ENCODE measurements at regions not wholly inside any gene's neighbourhood (a gene's known extent, or its start where the extent isn't known, plus 50 kb on each side); places are given as distances from the start of the nearest gene placed in this dataset.

- TF ChIP-seq CREB1 (CRISPR knock-in tag; IDR thresholded peaks at IDR 0.05; ENCODE audit: low read depth) (no peak), ZNF331 (CRISPR knock-in tag; IDR thresholded peaks at IDR 0.05; ENCODE audit: low read depth) (no peak), EZH2 (IDR thresholded peaks at IDR 0.05; ENCODE audit: low read depth, unreplicated experiment) (no peak), ETS1 (IDR thresholded peaks at IDR 0.05) (no peak), NANOG (IDR thresholded peaks at IDR 0.05; ENCODE audit: borderline replicate concordance) (no peak)
Observed at GRCh38 chr7:67608806-67609205, 612.2 kb downstream of the TYW1 start (continued).

GRCh38 chr7:67610897-67611296 lies 614.3 kb downstream of the TYW1 start:
- H3K4me1 Mint-ChIP-seq: no peaks in the 10 kb centered on the region
- no peaks in the 10 kb centered on the region for H3K27me3 ChIP-seq (ENCODE audit: insufficient read depth)
- no peak overlapping the region for H2AFZ ChIP-seq
- H3K9me2 ChIP-seq (ENCODE audit: insufficient read depth): no peaks in the 10 kb centered on the region
- H3K36me3 ChIP-seq (ENCODE audit: insufficient read depth): no peaks in the 10 kb centered on the region; the same call in 1 of the 2 replicates
- H3K4me1 ChIP-seq (ENCODE audit: insufficient read depth): no peaks in the 10 kb centered on the region
- H3K79me2 ChIP-seq (replicated peaks; ENCODE audit: insufficient read depth): no peaks in the 10 kb centered on the region
- no peak overlapping the region for H3K4me3 ChIP-seq
- H4K20me1 ChIP-seq (replicated peaks; ENCODE audit: insufficient read depth): no peaks in the 10 kb centered on the region
- H3K27me3 Mint-ChIP-seq (ENCODE audit: insufficient read depth, low read depth, poor library complexity): peaks cover 7% of the 10 kb centered on the region
- peaks cover 100% of the 10 kb centered on the region for H3K9me3 Mint-ChIP-seq
- no peak overlapping the region for H3K4me2 ChIP-seq
- H3K4me3 Mint-ChIP-seq: no peak overlapping the region
- no peak overlapping the region for H3K27ac Mint-ChIP-seq
- TF ChIP-seq ZNF331 (CRISPR knock-in tag; IDR thresholded peaks at IDR 0.05; ENCODE audit: low read depth): no peak
- no peak for TF ChIP-seq EZH2 (IDR thresholded peaks at IDR 0.05; ENCODE audit: low read depth, unreplicated experiment)
- no peak for TF ChIP-seq NANOG (IDR thresholded peaks at IDR 0.05; ENCODE audit: borderline replicate concordance)
- DNase-seq (ENCODE audit: low spot score) (no peak), ATAC-seq (no peak)
- no peaks in the 10 kb centered on the region for H3F3A ChIP-seq (replicated peaks; ENCODE audit: low read depth)
- H3K27ac ChIP-seq (ENCODE audit: low read depth): no peak overlapping the region
- H3K36me3 Mint-ChIP-seq (ENCODE audit: low read depth): peaks cover 34% of the 10 kb centered on the region

GRCh38 chr7:67614843-67615242 lies 618.2 kb downstream of the TYW1 start:
- Mint-ChIP-seq H3K4me1 (no peaks in the 10 kb centered on the region), H3K9me3 (peaks cover 100% of the 10 kb centered on the region), H3K4me3 (no peak overlapping the region), H3K36me3 (ENCODE audit: low read depth) (peaks cover 22% of the 10 kb centered on the region), H3K27ac (no peak overlapping the region), H3K27me3 (ENCODE audit: insufficient read depth, low read depth, poor library complexity) (peaks cover 3% of the 10 kb centered on the region)
- Histone ChIP-seq H2AFZ (no peak overlapping the region), H3F3A (replicated peaks; ENCODE audit: low read depth) (no peaks in the 10 kb centered on the region), H3K4me2 (no peak overlapping the region), H3K4me1 (ENCODE audit: insufficient read depth) (no peaks in the 10 kb centered on the region), H3K4me3 (no peak overlapping the region), H4K20me1 (replicated peaks; ENCODE audit: insufficient read depth) (no peaks in the 10 kb centered on the region), H3K79me2 (replicated peaks; ENCODE audit: insufficient read depth) (no peaks in the 10 kb centered on the region), H3K9me2 (ENCODE audit: insufficient read depth) (no peaks in the 10 kb centered on the region), H3K27me3 (ENCODE audit: insufficient read depth) (no peaks in the 10 kb centered on the region), H3K36me3 (ENCODE audit: insufficient read depth) (no peaks in the 10 kb centered on the region; the same call in 1 of the 2 replicates), H3K27ac (ENCODE audit: low read depth) (no peak overlapping the region)
- DNase-seq (ENCODE audit: low spot score) (no peak), ATAC-seq (no peak)
- TF ChIP-seq EZH2phosphoT487 (IDR thresholded peaks at IDR 0.05; ENCODE audit: unreplicated experiment) (no peak), CTCF (conservative IDR thresholded peaks at IDR 0.05; ENCODE audit: low read depth in 2 of 2) (no peak), JUNB (IDR thresholded peaks at IDR 0.05; ENCODE audit: unreplicated experiment) (no peak), CREB1 (CRISPR knock-in tag; IDR thresholded peaks at IDR 0.05; ENCODE audit: low read depth) (no peak), ZNF114 (CRISPR knock-in tag; IDR thresholded peaks at IDR 0.05) (no peak), ZNF462 (CRISPR knock-in tag; IDR thresholded peaks at IDR 0.05) (no peak), NANOG (IDR thresholded peaks at IDR 0.05; ENCODE audit: borderline replicate concordance) (no peak)
